Retina (tissue), 1 donor: ENCODE measurements at regions not wholly inside any gene's neighbourhood (a gene's known extent, or its start where the extent isn't known, plus 50 kb on each side); places are given as distances from the start of the nearest gene placed in this dataset.
"Not testable (repeated sequence)": the region's sequence is repeated elsewhere in the genome, so short reads cannot be mapped to it uniquely, and the experiment has no call there.

Experiments
- DNase-seq: peaks from one replicate; pipeline ENCODE4 v3.0.0-alpha.2; 2016

DNA sequence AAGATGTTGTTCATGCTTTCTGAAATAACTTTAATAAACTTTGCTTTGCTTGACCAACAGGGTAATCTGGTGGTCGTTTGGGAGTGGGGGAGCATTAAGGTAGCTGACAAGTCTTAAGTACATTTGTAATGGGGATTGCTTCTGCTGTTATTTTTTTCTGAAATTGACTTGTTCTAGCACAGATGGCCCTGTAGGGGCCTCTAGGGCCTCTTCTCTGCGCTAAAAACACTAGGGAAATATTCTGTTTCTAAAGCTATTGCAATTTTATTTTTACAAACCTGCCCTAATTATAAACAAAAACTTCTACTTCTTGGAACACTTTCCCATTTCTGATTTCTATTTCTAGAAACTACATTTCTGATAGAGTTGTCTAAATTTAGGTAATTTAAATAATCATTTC lies 191.3 kb upstream of the KCNJ3 start:
- DNase-seq, result no peak

DNA sequence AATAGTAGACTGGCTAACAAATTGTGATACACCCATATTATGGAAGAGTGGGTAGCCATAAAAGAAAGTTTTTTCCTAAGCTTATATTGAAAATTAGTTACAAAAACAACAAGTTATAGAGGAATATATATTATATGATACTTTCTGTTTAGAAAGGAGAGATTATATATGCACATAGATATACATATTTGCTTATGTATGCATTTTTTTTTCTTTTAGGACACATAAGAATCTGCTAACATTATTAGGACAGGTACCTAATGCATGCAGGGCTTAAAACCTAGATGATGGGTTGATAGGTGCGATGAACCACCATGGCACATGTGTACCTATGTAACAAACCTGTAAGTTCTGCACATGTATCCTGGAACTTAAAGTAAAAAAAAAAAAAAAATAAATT lies 179.6 kb upstream of the KCNJ3 start:
- DNase-seq, result no peak

DNA sequence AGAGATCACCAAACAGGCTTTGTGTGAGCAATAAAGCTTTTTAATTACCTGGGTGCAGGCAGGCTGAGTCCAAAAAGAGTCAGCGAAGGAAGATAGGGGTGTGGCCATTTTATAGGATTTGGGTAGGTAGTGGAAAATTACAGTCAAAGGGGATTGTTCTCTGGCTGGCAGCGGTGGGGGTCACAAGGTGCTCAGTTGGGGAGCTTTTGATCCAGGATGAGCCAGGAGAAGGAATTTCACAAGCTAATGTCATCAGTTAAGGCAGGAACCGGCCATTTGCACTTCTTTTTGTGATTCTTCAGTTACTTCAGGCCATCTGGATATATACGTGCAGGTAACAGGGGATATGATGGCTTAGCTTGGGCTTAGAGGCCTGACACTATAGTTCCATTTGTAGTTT lies 177.5 kb upstream of the KCNJ3 start:
- DNase-seq, result not testable (repeated sequence)

- DNase-seq, result no peak
These were observed 172.3 kb upstream of the KCNJ3 start for GRCh38 chr2:154526234-154526633.

GRCh38 chr2:154527962-154528361 lies 170.5 kb upstream of the KCNJ3 start:
- no peak for DNase-seq

DNA sequence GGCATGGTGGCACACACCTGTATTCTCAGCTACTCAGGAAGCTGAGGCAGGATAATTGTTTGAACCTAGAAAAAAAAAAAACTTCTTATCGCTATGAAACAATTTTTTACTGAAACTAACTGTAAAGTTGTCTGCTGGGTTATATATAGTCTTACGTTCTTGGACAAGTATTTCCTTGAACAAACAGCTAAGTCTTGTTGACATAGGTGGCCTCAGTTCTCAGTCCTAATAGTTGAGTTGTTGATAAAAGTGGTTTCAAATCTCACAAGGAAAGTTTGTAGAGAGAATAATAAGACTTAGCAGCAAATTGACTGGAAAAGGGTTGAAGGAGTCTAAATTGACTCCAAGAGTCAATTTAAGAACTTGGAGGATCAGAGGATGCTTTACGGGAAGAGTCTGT lies 166.5 kb upstream of the KCNJ3 start:
- no peak for DNase-seq

DNA sequence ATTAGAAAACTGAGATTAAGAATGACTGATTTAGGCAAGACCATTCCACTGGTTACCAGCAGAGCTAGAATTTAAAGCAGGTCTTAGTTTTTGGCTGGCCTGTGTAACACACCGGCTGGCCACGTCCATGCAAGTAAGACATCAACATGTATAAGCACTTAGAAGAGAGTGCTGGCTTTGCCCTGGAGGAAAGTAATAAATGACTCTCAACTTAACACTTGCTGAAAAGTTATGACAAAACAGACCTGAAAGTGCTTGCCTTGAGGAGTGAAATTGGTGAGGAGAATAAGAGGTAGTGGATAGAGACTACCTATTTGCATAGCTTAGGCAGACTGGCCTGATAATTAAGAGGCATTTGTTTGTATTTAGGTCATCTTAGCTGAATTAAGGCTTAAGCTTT lies 165.7 kb upstream of the KCNJ3 start:
- DNase-seq, result no peak

GRCh38 chr2:154533300-154533940 lies 165.1 kb upstream of the KCNJ3 start:
- DNase-seq, result no peak

- DNase-seq, result no peak
These were observed 161.5 kb upstream of the KCNJ3 start for GRCh38 chr2:154537024-154537423.

DNA sequence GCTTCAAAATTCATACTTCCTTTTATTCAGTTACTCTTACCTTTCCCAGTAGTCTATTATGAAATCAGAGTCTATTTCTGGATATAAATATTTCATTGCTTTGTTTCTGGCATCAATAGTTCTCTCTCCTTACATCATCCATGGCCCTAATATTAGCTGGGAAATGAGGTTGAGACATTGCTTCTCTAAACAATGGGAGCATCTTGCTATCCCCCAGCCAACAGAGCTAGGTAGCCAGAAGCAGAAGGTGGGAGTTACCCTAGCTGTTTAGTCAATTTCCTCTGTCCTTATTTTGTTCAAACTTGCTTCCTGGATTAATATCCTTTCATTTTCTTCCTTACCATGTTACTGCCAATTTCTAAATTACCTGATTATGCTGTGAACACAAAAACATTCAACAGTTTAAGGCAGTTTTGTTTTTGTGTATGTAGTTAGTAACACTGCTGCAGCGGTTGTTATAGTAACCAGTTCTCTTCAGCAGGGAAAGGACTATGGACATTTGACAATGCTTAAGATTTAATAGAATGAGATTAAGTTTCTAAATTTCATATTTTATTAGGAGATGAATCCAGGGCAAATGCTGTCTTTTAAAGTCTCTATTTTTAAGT lies 160.5 kb upstream of the KCNJ3 start:
- DNase-seq, result no peak

DNA sequence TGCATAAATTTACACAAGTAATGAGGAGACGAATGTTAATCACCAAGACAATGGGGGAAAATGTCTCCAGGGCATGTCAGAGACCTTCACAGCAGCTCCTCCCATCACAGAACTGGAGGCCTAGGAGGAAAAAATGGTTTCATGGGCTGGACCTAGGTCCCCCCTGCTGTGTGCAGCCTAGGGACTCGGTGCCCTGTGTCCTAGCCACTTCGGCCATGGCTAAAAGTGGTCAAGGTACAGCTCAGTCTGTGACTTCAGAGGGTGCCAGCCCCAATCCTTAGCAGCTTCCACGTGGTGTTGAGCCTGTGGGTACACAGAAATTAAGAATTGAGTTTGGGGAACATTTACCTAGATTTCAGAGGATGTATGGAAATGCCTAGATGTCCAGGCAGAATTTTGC lies 152.2 kb upstream of the KCNJ3 start:
- DNase-seq, result no peak

DNA sequence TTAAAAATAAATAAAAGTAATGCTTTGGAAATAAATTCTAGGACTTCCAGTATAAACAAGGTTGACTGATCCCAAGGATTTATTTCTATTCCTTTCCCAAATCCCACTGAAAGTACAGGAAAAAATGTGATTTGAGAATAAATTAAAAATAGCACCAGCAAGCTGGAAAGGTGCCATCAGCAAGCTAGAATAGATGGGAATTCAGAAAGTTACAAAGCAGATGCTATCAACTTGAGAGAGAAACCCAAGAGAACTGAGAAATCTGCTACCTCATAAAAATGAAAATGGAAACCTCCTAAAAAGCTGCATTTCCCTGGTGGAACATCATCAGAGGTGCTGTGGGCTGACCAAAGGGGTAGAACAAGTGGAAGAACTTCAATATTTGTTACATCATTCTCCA lies 148.6 kb upstream of the KCNJ3 start:
- no peak for DNase-seq

- no peak for DNase-seq
These were observed 146.8 kb upstream of the KCNJ3 start for GRCh38 chr2:154551649-154552048.

DNA sequence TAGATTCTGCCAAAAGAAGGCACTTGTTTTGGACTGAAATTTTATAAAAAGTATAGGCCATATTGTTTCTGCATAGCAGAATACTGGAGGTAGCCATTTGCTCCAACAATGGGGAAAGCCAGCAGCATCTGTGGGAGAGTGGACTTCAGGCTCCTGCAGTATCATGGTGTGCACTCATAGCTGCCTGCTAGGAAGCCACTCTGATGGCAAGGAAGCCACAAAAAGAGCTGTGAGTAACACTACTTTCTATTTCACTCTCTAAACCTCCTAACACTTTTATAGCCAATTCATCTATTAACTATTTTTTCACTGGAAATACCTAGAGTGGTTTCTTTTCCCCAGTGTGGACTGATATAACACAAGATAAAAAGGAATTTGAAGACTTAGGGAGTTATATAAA lies 144.4 kb upstream of the KCNJ3 start:
- DNase-seq, result no peak

GRCh38 chr2:154555710-154556109 lies 142.8 kb upstream of the KCNJ3 start:
- DNase-seq, result no peak

DNA sequence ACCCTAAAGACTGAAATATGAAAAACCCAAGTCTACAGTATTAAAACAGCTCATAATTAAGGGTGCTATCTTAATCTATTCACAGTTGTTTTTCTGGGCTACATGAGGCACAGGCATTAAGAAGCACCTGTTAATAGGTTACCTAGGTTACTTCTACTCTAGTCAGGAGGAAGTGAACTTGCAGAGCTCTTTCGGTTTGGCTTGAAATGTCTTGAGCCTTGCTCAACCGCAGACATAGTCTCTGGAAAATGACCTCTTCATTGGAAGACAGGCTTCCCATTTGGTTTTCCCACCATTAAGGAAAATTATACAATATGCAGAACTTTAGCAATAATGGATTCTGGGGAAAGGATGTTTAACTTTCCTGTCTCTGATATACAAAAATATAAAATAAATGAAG lies 142.3 kb upstream of the KCNJ3 start:
- no peak for DNase-seq

DNA sequence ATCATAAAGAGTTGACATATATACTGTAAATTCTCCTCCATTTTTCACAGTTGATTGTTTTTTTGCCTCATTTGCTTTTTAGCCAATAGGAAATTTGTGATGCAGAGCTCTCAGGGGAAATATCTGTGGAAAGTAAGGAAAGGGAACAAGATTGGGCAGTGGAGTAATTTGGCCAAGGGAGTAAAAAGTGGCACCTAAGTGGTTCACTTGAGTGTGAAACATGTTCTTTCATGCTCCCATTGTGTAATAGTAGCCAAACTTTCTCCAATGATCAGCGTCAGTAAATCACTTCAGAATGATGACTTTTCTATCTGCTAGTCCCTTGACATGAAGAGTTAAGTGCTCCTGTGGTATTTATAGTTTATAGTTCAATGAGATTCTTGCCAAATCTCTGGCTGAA lies 141.9 kb upstream of the KCNJ3 start:
- no peak for DNase-seq

DNA sequence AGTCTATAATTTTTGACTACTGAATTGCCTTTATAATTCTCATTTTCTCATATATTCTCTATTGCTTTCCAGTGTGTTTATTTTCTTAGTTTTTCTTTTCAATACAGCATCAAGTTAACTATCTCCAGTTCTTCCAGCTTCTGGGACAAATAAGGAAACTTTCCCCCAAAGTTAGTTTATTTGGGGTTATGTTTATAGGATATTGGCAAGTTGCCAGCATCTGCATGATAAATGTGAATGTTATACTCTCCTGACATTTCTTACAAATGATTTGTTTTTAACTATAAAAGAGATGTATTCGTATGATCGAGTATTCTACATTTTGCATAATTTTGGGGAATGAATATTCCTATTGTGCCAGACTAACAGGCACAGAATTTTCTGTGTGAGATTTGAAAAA lies 140.6 kb upstream of the KCNJ3 start:
- no peak for DNase-seq

DNA sequence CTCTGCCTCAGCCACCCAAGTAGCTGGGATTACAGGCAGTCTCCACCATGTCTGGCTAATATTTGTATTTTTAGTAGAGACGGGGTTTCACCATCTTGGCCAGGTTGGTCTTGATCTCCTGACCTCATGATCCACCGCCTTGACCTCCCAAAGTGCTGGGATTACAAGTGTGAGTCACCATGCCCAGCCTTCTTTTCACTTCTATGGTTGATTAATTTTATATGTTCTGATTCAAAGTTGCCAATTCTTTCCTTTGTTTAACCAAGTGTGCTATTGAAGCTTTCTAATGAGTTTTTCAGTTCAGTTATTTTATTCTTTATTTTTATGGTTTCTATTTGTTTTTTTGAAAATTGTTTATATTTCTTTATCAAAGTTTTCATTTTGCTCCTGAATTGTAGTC lies 133.1 kb upstream of the KCNJ3 start:
- DNase-seq, result no peak

DNA sequence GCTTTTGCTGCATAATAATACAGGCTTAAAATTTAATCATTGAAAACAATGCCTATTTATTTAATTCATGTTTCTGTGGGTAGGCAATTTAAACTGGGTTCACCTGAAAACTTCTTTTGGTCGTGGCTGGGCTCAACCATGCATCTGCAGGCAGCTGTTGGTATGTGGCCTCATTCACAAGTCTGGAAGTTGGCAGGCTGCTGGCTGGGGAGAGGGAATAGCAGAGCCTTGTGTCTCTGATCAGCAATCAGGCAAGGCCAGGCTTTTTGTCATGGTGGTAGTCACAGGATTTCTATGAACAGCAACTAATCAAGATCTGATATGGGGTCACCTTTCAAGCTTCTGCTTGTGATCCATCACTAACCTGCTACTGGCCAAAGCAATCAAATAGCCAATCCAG lies 130.1 kb upstream of the KCNJ3 start:
- DNase-seq, result no peak

DNA sequence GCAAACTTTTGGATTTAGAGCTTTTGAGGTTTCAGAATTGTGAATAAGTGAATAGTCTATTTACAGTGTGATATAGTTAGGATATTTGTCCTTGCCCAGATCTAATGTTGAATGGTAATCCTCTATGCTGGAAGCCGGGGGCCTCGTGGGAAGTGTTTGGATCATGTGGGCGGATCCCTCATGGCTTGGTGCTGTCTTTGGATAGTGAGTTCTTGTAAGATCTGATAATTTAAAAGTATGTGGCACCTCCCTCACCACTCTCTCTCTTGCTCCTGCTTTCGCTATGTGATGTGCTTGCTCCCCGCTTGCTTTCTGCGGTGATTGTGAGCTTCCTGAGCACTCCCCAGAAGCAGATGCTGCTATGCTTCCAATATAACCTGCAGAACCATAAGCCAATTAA lies 128.0 kb upstream of the KCNJ3 start:
- no peak for DNase-seq

- DNase-seq, result not testable (repeated sequence)
These were observed 121.8 kb upstream of the KCNJ3 start for GRCh38 chr2:154576699-154577098.

DNA sequence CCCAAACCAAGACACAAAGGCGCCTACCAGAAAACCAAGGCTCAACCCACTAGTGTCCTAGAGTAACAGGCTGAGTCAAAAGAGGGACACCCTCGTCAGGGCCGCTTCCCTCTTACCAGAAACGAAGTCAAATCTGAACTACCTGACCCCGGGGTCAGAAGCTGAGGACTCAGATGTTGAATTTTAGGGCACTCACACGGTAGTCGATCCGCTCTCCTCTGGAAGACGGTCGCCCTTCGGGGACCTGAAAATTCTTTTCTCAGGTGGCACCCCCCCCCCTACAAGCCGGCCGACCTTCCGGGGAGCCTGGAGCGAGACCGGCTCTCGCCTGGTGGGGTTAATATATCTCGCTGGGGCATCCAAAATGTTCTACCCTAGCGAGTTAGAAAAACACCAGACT lies 121.1 kb upstream of the KCNJ3 start:
- DNase-seq, result no peak

DNA sequence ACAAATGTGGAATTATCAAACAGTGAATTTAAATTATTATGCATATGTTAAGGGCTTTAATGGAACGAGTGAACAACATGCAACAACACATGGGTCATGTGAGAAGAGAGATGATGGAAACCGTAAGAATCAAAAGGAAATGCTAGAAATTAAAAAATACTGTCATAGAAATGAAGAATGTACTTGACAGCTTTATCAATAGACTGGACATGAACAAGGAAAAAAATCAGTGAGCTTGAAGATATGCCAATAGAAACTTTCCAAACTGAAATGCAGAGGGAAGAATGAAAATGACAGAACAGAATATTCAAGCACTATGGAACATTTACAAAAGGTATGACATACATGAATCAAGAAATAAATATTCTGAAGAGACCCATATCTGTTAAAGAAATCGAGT lies 117.7 kb upstream of the KCNJ3 start:
- no peak for DNase-seq

- not testable (repeated sequence) for DNase-seq
These were observed 115.8 kb upstream of the KCNJ3 start for GRCh38 chr2:154582694-154583093.
